ENCODE measurements at regions not wholly inside any gene's neighbourhood (a gene's known extent, or its start where the extent isn't known, plus 50 kb on each side); places are given as distances from the start of the nearest gene placed in this dataset.

DNA sequence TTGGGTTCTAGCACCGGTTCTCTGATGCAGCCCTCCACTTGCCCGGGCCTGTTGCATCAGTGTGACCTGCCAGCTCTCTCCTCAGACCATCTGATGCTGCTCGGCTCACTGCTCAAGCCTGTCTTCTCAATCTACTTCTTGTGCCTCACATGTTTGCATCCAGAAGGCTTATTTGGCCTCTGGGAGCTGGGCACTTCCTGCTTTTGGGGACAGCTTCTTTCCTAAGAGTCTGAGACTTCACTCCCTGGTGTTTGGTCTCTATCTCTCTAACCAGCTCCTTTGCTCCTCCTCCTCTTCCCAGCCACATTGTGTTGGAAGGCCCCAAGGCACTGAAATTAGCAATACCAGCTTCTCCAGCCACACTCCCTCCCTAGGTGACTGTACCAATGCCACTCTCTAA is 212.8 kb downstream of the CDCA7 start:
- ATAC-seq (no peak), FAIRE-seq (no peak), DNase-seq (ENCODE audit: low read depth in 1 of 2, low spot score in 1 of 2) (no peak)
- TF ChIP-seq RNF2 (IDR thresholded peaks at IDR 0.05; ENCODE audit: borderline replicate concordance, low read depth), result no peak
- TF ChIP-seq, protein P1, sequence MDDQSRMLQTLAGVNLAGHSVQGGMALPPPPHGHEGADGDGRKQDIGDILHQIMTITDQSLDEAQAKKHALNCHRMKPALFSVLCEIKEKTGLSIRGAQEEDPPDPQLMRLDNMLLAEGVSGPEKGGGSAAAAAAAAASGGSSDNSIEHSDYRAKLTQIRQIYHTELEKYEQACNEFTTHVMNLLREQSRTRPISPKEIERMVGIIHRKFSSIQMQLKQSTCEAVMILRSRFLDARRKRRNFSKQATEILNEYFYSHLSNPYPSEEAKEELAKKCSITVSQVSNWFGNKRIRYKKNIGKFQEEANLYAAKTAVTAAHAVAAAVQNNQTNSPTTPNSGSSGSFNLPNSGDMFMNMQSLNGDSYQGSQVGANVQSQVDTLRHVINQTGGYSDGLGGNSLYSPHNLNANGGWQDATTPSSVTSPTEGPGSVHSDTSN (IDR thresholded peaks at IDR 0.05), result no peak
- no peak for TF ChIP-seq FOSL2 (IDR thresholded peaks at IDR 0.05)
- TF ChIP-seq FOSL2 (CRISPR knock-in tag; IDR thresholded peaks at IDR 0.05), result no peak
- no peak for TF ChIP-seq HOXA7 (CRISPR knock-in tag; IDR thresholded peaks at IDR 0.05)
- Histone ChIP-seq H3K4me2 (no peak overlapping the region), H3K4me3 (no peak overlapping the region), H3K9me3 (no peaks in the 10 kb centered on the region), H3K27ac (peak overlapping the region in 1 of 2 experiments; percentile 14; a peak in 1 of 6 replicates), H3K4me1 (peaks cover 18% of the 10 kb centered on the region)
- ChIA-PET POLR2A (interaction anchor here (0.6 kb wide), 1 partner anchor 212 kb away, joined by 4 read pairs; no protein-coding TSS in a partner anchor), CTCF (interaction anchor here (0.7 to 2.5 kb wide), 16 partner anchors 8 to 184 kb away, joined by 3 to 17 read pairs (median 4); no protein-coding TSS in a partner anchor)
- WGBS (ENCODE audit: missing lambda C conversion rate), result 90% methylated on average over 3 of the region's 3 CpGs

DNA sequence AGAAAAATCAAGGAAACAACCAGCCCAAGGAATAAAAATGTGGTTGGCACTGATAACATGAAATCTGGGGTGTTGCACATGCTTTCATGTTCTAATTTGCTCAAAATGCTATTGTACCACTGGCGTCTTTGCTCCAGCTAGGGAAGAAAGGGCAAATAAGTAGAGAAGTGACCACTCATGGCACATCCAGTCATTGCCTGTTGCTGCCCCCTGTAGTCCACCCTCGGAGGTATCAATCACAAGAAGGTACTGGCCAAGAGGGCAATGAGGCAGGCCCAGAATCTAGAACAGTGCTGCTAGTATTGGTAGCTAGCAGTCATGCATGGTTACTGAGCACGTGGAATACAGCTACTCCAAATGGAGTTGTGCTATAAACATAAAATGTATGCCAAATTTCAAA is 213.4 kb downstream of the CDCA7 start:
- H3K27ac ChIP-seq, result 0 out of 6 replicates have a peak overlapping the region, but pooled peaks of 1 of the 2 experiments have one; percentile 14
- no peaks in the 10 kb centered on the region for H3K9me3 ChIP-seq
- TF ChIP-seq, protein P2, sequence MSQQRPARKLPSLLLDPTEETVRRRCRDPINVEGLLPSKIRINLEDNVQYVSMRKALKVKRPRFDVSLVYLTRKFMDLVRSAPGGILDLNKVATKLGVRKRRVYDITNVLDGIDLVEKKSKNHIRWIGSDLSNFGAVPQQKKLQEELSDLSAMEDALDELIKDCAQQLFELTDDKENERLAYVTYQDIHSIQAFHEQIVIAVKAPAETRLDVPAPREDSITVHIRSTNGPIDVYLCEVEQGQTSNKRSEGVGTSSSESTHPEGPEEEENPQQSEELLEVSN (IDR thresholded peaks at IDR 0.05; ENCODE audit: borderline replicate concordance, low read depth), result no peak
- TF ChIP-seq SMC3 (IDR thresholded peaks at IDR 0.05) (peak; percentile 67; the same call in 2 of the 3 replicates), RAD21 (conservative IDR thresholded peaks at IDR 0.05 in 1 of 2, IDR thresholded peaks at IDR 0.05 in 1 of 2) (peak; percentile 64 to 80)
- TF ChIP-seq, protein P3, sequence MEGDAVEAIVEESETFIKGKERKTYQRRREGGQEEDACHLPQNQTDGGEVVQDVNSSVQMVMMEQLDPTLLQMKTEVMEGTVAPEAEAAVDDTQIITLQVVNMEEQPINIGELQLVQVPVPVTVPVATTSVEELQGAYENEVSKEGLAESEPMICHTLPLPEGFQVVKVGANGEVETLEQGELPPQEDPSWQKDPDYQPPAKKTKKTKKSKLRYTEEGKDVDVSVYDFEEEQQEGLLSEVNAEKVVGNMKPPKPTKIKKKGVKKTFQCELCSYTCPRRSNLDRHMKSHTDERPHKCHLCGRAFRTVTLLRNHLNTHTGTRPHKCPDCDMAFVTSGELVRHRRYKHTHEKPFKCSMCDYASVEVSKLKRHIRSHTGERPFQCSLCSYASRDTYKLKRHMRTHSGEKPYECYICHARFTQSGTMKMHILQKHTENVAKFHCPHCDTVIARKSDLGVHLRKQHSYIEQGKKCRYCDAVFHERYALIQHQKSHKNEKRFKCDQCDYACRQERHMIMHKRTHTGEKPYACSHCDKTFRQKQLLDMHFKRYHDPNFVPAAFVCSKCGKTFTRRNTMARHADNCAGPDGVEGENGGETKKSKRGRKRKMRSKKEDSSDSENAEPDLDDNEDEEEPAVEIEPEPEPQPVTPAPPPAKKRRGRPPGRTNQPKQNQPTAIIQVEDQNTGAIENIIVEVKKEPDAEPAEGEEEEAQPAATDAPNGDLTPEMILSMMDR (IDR thresholded peaks at IDR 0.05), result peak; percentile 53
- ATAC-seq (peak; percentile 70 to 85; a peak in 4 of 6 replicates), DNase-seq (ENCODE audit: low read depth in 1 of 2, low spot score in 1 of 2) (peak in 1 of 2 experiments; percentile 65), FAIRE-seq (no peak)
- POLR2A ChIA-PET, result interaction anchor here (0.6 kb wide), 1 partner anchor 212 kb away, joined by 4 read pairs; no protein-coding TSS in a partner anchor
- H3K4me2 ChIP-seq, result no peak overlapping the region
- H3K4me3 ChIP-seq, result no peak overlapping the region
- CTCF ChIA-PET, result interaction anchor here (0.9 to 2.5 kb wide), 16 partner anchors 9 to 183 kb away, joined by 3 to 17 read pairs (median 5); no protein-coding TSS in a partner anchor
- peaks cover 21% of the 10 kb centered on the region for H3K4me1 ChIP-seq
- WGBS (ENCODE audit: missing lambda C conversion rate), result 32% methylated on average over 3 of the region's 3 CpGs

DNA sequence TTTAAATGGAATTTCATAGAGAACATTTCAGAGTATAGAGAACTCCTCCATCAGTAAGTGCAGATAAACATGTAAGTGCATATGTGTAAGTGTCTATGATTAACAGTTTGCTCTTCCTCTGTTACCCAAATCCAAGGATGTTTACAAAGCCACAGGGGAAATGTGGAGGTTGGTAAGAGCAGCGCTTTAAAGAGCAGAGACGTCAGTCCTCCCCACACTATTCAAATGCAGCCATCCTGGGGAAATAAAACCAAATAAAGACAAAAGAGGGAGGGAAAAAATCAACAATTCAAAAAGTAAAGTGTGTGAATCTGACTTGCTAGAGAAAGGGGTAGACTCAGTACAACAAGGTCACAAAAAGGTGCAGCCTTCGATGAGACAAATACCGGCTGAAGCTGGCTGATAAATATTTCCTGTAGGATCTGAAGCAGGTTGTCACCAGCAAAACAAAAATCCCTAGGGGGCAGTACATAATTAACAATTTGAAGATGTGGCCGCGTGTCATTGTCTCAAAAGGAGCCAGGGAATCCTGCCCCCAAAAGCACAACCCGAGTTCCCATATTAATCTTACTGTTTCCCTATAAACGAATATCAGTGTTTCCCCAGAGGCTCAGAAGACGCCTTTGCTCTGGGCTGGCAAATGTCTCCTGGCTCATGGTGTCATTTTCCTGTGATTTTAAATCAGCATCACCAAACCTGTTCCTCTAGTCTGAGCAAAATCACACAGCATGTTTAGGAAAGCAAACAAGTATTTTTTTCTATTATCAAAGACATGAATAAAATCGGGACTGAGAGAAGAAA is 216.5 kb downstream of the CDCA7 start:
- H3K4me2 ChIP-seq, result peak overlapping the region; percentile 76
- peaks cover 28% of the 10 kb centered on the region for H3K4me1 ChIP-seq
- H3K4me3 ChIP-seq, result peak overlapping the region; percentile 16; the same call in 1 of the 3 replicates
- ATAC-seq (peak; percentile 88 to 89), DNase-seq (ENCODE audit: low read depth in 1 of 2, low spot score in 1 of 2) (peak; percentile 62 to 75), FAIRE-seq (no peak)
- no peaks in the 10 kb centered on the region for H3K9me3 ChIP-seq
- CTCF ChIA-PET, result interaction anchor here (0.6 to 1.4 kb wide), 3 partner anchors 169 to 390 kb away, joined by 3 to 9 read pairs (median 4); no protein-coding TSS in a partner anchor
- TF ChIP-seq, protein P4, sequence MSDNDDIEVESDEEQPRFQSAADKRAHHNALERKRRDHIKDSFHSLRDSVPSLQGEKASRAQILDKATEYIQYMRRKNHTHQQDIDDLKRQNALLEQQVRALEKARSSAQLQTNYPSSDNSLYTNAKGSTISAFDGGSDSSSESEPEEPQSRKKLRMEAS (IDR thresholded peaks at IDR 0.05), result peak; percentile 79
- TF ChIP-seq RAD21 (conservative IDR thresholded peaks at IDR 0.05 in 1 of 2, IDR thresholded peaks at IDR 0.05 in 1 of 2), result peak; percentile 84 to 91
- TF ChIP-seq SMC3 (IDR thresholded peaks at IDR 0.05), result peak; percentile 88
- TF ChIP-seq ZNF302 (CRISPR knock-in tag; IDR thresholded peaks at IDR 0.05), result no peak
- TF ChIP-seq, protein P3 (IDR thresholded peaks at IDR 0.05), result peak; percentile 80
- POLR2A ChIA-PET, result no interaction called here
- WGBS (ENCODE audit: missing lambda C conversion rate), result 7% methylated on average over 10 of the region's 10 CpGs
- peak overlapping the region; percentile 57 to 79 for H3K27ac ChIP-seq

All from A549 (cell line).